ENCODE measurements at regions not wholly inside any gene's neighbourhood (a gene's known extent, or its start where the extent isn't known, plus 50 kb on each side); places are given as distances from the start of the nearest gene placed in this dataset.
"Not testable (repeated sequence)": the region's sequence is repeated elsewhere in the genome, so short reads cannot be mapped to it uniquely, and the experiment has no call there.

GRCh38 chr14:105709281-105710118 lies 183.1 kb downstream of the TMEM121 start:
- DNase-seq (ENCODE audit: low read depth) = no peak

GRCh38 chr14:105710119-105711043 lies 184.0 kb downstream of the TMEM121 start:
- DNase-seq (ENCODE audit: low read depth) = no peak

GRCh38 chr14:105711044-105711620 lies 184.7 kb downstream of the TMEM121 start:
- no peak for DNase-seq (ENCODE audit: low read depth)

GRCh38 chr14:105711841-105712460 lies 185.6 kb downstream of the TMEM121 start:
- DNase-seq (ENCODE audit: low read depth) = no peak

- not testable (repeated sequence) for DNase-seq (ENCODE audit: low read depth)
Observed at GRCh38 chr14:105712670-105713069, 186.3 kb downstream of the TMEM121 start.

- DNase-seq (ENCODE audit: low read depth) = not testable (repeated sequence)
Observed at GRCh38 chr14:105713160-105713559, 186.8 kb downstream of the TMEM121 start.

- not testable (repeated sequence) for DNase-seq (ENCODE audit: low read depth)
Observed at GRCh38 chr14:105713836-105714235, 187.5 kb downstream of the TMEM121 start.

- not testable (repeated sequence) for DNase-seq (ENCODE audit: low read depth)
Observed at GRCh38 chr14:105718787-105719186, 192.4 kb downstream of the TMEM121 start.

GRCh38 chr14:105720106-105720505 lies 193.7 kb downstream of the TMEM121 start:
- DNase-seq (ENCODE audit: low read depth) = not testable (repeated sequence)

GRCh38 chr14:105720852-105721601 lies 194.6 kb downstream of the TMEM121 start:
- not testable (repeated sequence) for DNase-seq (ENCODE audit: low read depth)

GRCh38 chr14:105721602-105721970 lies 195.2 kb downstream of the TMEM121 start:
- not testable (repeated sequence) for DNase-seq (ENCODE audit: low read depth)

- not testable (repeated sequence) for DNase-seq (ENCODE audit: low read depth)
Observed at GRCh38 chr14:105721996-105722709, 195.8 kb downstream of the TMEM121 start.

- DNase-seq (ENCODE audit: low read depth) = not testable (repeated sequence)
Observed at GRCh38 chr14:105723271-105723670, 196.9 kb downstream of the TMEM121 start.

GRCh38 chr14:105723776-105724175 lies 197.4 kb downstream of the TMEM121 start:
- not testable (repeated sequence) for DNase-seq (ENCODE audit: low read depth)

- not testable (repeated sequence) for DNase-seq (ENCODE audit: low read depth)
Observed at GRCh38 chr14:105729825-105730368, 203.5 kb downstream of the TMEM121 start.

- not testable (repeated sequence) for DNase-seq (ENCODE audit: low read depth)
Observed at GRCh38 chr14:105730731-105731130, 204.3 kb downstream of the TMEM121 start.

GRCh38 chr14:105731221-105731985 lies 205.0 kb downstream of the TMEM121 start:
- not testable (repeated sequence) for DNase-seq (ENCODE audit: low read depth)

- DNase-seq (ENCODE audit: low read depth) = no peak
Observed at GRCh38 chr14:105733081-105734065, 207.0 kb downstream of the TMEM121 start.

Measured in activated T-cell treated with anti-CD3 and anti-CD28 coated beads for 24 hours (primary cell).